Panc1 (cell line): ENCODE measurements at regions not wholly inside any gene's neighbourhood (a gene's known extent, or its start where the extent isn't known, plus 50 kb on each side); places are given as distances from the start of the nearest gene placed in this dataset.

Experiments
- ATAC-seq: fragments of 200-7000 bp; cut with Tn5 transposase; 2 replicates; pipeline ENCODE4 v1.9.1; 2020; ENCODE audit warnings: mild to moderate bottlenecking, moderate library complexity
- BruUV-seq: library from RNA; stranded (reverse); fragments of 400-500 nt; replicated peaks from 2 replicates; lab custom pipeline; 2021; lab: Mats Ljungman, UMichigan
- CTCF ChIA-PET: fragments of 300-600 bp; sonication (Branson Sonifier 250); formaldehyde crosslinking; loops from one replicate; lab custom pipeline; 2022; ENCODE audit warnings: antibody characterized with exemption; lab: Charles Lee
- POLR2A ChIA-PET: fragments of 300-600 bp; sonication (Branson Sonifier 250); formaldehyde crosslinking; loops from one replicate; lab custom pipeline; 2022; ENCODE audit warnings: antibody characterized with exemption; lab: Charles Lee
- DNase-seq: peaks from one replicate; pipeline ENCODE4 v3.0.0-alpha.2; 2010; ENCODE audit warnings: low read depth, low spot score
- H3K27ac ChIP-seq: 2 replicates; pipeline ENCODE4 v1.5.1; 2011; ENCODE audit warnings: mild to moderate bottlenecking, low read length, inconsistent platforms
- H3K27me3 ChIP-seq: fragments of 200-500 bp; sonication (Bioruptor generic); 2 replicates; pipeline ENCODE4 v1.6.0; 2014; ENCODE audit warnings: low read length, inconsistent platforms; ENCODE audit not compliant: control insufficient read depth, insufficient read depth
- H3K36me3 ChIP-seq: fragments of 200-500 bp; sonication (Bioruptor generic); 2 replicates; pipeline ENCODE4 v1.5.1; 2014; ENCODE audit warnings: inconsistent platforms, mild to moderate bottlenecking, low read length, moderate library complexity; ENCODE audit not compliant: control insufficient read depth, insufficient read depth
- H3K4me1 ChIP-seq: 2 replicates; pipeline ENCODE4 v1.5.1; 2011; ENCODE audit warnings: inconsistent platforms, mild to moderate bottlenecking, low read length, moderate library complexity; ENCODE audit not compliant: control insufficient read depth, insufficient read depth
- H3K4me3 ChIP-seq, 2 experiments: 2 replicates each; pipeline ENCODE4 v1.5.1; 2011 to 2012; ENCODE audit warnings: low read depth in 2 of 2, low read length in 2 of 2, mild to moderate bottlenecking in 2 of 2, inconsistent platforms in 1 of 2, moderate library complexity in 1 of 2
- H3K9me3 ChIP-seq: fragments of 200-500 bp; sonication (Bioruptor generic); 2 replicates; pipeline ENCODE4 v1.5.1; 2014; ENCODE audit warnings: low read depth, mild to moderate bottlenecking, inconsistent platforms, low read length, moderate library complexity; ENCODE audit not compliant: control insufficient read depth, insufficient read depth
- CTCF ChIP-seq: fragments of 450-650 bp; IDR thresholded peaks from 2 replicates; pipeline ENCODE4 v1.5.1; 2017; ENCODE audit warnings: mild to moderate bottlenecking
- POLR2AphosphoS5 ChIP-seq: IDR thresholded peaks from 2 replicates; pipeline ENCODE4 v1.6.1; 2012; ENCODE audit warnings: mild to moderate bottlenecking, low read depth, low read length, moderate library complexity
- SIN3A ChIP-seq: IDR thresholded peaks from 2 replicates; pipeline ENCODE4 v1.6.1; 2012; ENCODE audit warnings: low read depth, mild to moderate bottlenecking, low read length, moderate library complexity, borderline replicate concordance; ENCODE audit not compliant: insufficient read depth
- TCF7L2 ChIP-seq: IDR thresholded peaks from 2 replicates; pipeline ENCODE4 v1.6.1; 2011; ENCODE audit warnings: mild to moderate bottlenecking, low read depth, low read length, inconsistent platforms
- in situ Hi-C: cut with HindIII; loops from 2 replicates; pipeline ENCODE4 v1.10.0; 2016; ENCODE audit warnings: low sequenced_read_pairs, low pct_unique_long_range_greater_than_20kb
- intact Hi-C: fragments of 100-400 bp; cut with micrococcal nuclease; formaldehyde crosslinking; loops from one replicate; pipeline ENCODE4 v1.10.0; 2022; ENCODE audit not compliant: unreplicated experiment
- TF ChIP-seq, protein P1 (sequence below), 2 experiments: IDR thresholded peaks; 2 replicates each; pipeline ENCODE4 v1.6.1; 2011 to 2012; ENCODE audit warnings: low read depth in 2 of 2, control low read depth in 1 of 2, low read length in 1 of 2, mild to moderate bottlenecking in 1 of 2, moderate library complexity in 1 of 2; ENCODE audit not compliant: insufficient read depth in 1 of 2

- ChIA-PET POLR2A (no interaction called here), CTCF (no interaction called here)
- Histone ChIP-seq H3K4me1 (no peaks in the 10 kb centered on the region), H3K36me3 (no peaks in the 10 kb centered on the region), H3K9me3 (no peaks in the 10 kb centered on the region; the same call in 1 of the 2 replicates), H3K4me3 (no peak overlapping the region), H3K27me3 (peaks cover 7% of the 10 kb centered on the region), H3K27ac (no peak overlapping the region)
- no peak for DNase-seq
- BruUV-seq = no TSS peak
- ATAC-seq = no peak
- intact Hi-C loops (no loop called here), in situ Hi-C loops (no loop called here)
- TF ChIP-seq CTCF = no peak
- TF ChIP-seq POLR2AphosphoS5 = no peak
- TF ChIP-seq SIN3A = no peak
- TF ChIP-seq, protein P1, sequence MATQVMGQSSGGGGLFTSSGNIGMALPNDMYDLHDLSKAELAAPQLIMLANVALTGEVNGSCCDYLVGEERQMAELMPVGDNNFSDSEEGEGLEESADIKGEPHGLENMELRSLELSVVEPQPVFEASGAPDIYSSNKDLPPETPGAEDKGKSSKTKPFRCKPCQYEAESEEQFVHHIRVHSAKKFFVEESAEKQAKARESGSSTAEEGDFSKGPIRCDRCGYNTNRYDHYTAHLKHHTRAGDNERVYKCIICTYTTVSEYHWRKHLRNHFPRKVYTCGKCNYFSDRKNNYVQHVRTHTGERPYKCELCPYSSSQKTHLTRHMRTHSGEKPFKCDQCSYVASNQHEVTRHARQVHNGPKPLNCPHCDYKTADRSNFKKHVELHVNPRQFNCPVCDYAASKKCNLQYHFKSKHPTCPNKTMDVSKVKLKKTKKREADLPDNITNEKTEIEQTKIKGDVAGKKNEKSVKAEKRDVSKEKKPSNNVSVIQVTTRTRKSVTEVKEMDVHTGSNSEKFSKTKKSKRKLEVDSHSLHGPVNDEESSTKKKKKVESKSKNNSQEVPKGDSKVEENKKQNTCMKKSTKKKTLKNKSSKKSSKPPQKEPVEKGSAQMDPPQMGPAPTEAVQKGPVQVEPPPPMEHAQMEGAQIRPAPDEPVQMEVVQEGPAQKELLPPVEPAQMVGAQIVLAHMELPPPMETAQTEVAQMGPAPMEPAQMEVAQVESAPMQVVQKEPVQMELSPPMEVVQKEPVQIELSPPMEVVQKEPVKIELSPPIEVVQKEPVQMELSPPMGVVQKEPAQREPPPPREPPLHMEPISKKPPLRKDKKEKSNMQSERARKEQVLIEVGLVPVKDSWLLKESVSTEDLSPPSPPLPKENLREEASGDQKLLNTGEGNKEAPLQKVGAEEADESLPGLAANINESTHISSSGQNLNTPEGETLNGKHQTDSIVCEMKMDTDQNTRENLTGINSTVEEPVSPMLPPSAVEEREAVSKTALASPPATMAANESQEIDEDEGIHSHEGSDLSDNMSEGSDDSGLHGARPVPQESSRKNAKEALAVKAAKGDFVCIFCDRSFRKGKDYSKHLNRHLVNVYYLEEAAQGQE (IDR thresholded peaks at IDR 0.05; ENCODE audit: insufficient read depth in 1 of 2, low read depth in 2 of 2, low read length in 1 of 2) = no peak
- TF ChIP-seq TCF7L2 = no peak
These were observed 129.8 kb upstream of the USP15 start for GRCh38 chr12:62130402-62130801.

DNA sequence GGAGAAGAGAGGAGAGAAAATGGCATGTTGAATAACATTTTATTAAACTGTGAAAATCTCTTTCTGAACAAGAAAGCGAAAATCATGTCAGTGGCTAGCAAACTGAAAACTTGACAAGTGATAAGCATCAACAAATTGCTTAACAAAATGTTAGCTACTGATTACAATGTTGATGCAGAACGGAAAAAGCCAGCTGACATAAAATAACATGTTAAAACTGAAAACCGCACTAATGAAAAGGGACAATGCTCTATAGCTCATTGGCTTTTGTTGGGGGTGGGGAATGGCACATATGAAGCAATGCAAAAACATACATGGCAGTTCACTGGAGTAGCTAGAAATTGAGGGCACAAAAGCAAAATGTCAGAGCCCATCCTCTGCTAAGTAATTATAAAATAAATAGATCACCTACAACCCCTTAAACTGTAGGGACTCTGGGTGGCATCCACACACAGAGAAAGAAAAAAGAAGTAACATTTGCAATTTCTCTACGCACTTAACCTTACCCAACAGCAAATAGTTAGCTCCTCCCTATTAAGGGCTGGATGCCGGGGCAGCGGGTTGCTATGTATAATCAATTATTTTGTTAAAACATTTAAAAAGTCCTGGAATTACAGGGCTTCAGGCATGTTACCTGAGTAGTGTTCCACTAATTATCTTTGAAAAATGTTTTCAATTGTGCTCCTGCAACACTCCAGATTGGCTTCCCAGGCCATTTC lies 129.2 kb upstream of the USP15 start:
- DNase-seq (no peak), ATAC-seq (no peak)
- Histone ChIP-seq H3K27ac (no peak overlapping the region), H3K9me3 (no peaks in the 10 kb centered on the region; the same call in 1 of the 2 replicates), H3K36me3 (no peaks in the 10 kb centered on the region), H3K4me3 (no peak overlapping the region), H3K4me1 (no peaks in the 10 kb centered on the region), H3K27me3 (peaks cover 6% of the 10 kb centered on the region)
- CTCF ChIA-PET = no interaction called here
- BruUV-seq = no TSS peak
- TF ChIP-seq POLR2AphosphoS5 (no peak), CTCF (no peak)
- POLR2A ChIA-PET = no interaction called here
- in situ Hi-C loops = no loop called here
- intact Hi-C loops = no loop called here
